SK-N-SH (cell line): ENCODE measurements at regions not wholly inside any gene's neighbourhood (a gene's known extent, or its start where the extent isn't known, plus 50 kb on each side); places are given as distances from the start of the nearest gene placed in this dataset.

Experiments
- EP300 ChIP-seq, 2 experiments: IDR thresholded peaks; 2 replicates each; pipeline versions ENCODE4 v1.4.0 to v1.6.1; 2012; ENCODE audit warnings: borderline replicate concordance in 1 of 2, low read depth in 1 of 2, low read length in 1 of 2
- EZH2phosphoT487 ChIP-seq: fragments of 200-600 bp; sonication (generic); IDR thresholded peaks from 2 replicates; pipeline ENCODE4 v1.6.1; 2017; ENCODE audit warnings: low read depth, mixed run types, mild to moderate bottlenecking, antibody characterized with exemption, moderate library complexity, borderline replicate concordance
- FOSL2 ChIP-seq: IDR thresholded peaks from 2 replicates; pipeline ENCODE4 v1.4.0; 2012; ENCODE audit warnings: low read depth, mild to moderate bottlenecking, moderate library complexity, borderline replicate concordance
- MAX ChIP-seq: IDR thresholded peaks from 2 replicates; pipeline ENCODE4 v1.4.0; 2012; ENCODE audit warnings: low read depth
- NFIC ChIP-seq: IDR thresholded peaks from 2 replicates; pipeline ENCODE4 v1.4.0; 2012; ENCODE audit warnings: borderline replicate concordance
- POLR2AphosphoS5 ChIP-seq: IDR thresholded peaks from 2 replicates; pipeline ENCODE4 v1.6.1; 2012; ENCODE audit warnings: low read depth, low read length
- RCOR1 ChIP-seq: fragments of 150-350 bp; IDR thresholded peaks from 2 replicates; pipeline ENCODE4 v1.6.1; 2017; ENCODE audit warnings: antibody characterized with exemption, low read length
- RFX5 ChIP-seq: IDR thresholded peaks from 2 replicates; pipeline ENCODE4 v1.6.1; 2012; ENCODE audit warnings: mild to moderate bottlenecking, improper control_type of control experiment, low read length
- SMC3 ChIP-seq: IDR thresholded peaks from 2 replicates; pipeline ENCODE4 v1.6.1; 2012; ENCODE audit warnings: low read depth, low read length, improper control_type of control experiment
- TCF12 ChIP-seq: IDR thresholded peaks from 2 replicates; pipeline ENCODE4 v1.4.0; 2012
- USF2 ChIP-seq: fragments of 150-350 bp; IDR thresholded peaks from 2 replicates; pipeline ENCODE4 v1.6.1; 2017; ENCODE audit warnings: antibody characterized with exemption, low read length, low read depth, borderline replicate concordance
- YY1 ChIP-seq: IDR thresholded peaks from 2 replicates; pipeline ENCODE4 v1.4.0; 2012; ENCODE audit warnings: low read depth, mild to moderate bottlenecking
- TF ChIP-seq, protein P1 (sequence below): fragments of 200-600 bp; sonication (generic); IDR thresholded peaks from 2 replicates; pipeline ENCODE4 v1.6.1; 2017; ENCODE audit warnings: antibody characterized with exemption, mild to moderate bottlenecking, moderate library complexity
- TF ChIP-seq, protein P2 (sequence below): IDR thresholded peaks from 2 replicates; pipeline ENCODE4; 2012

DNA sequence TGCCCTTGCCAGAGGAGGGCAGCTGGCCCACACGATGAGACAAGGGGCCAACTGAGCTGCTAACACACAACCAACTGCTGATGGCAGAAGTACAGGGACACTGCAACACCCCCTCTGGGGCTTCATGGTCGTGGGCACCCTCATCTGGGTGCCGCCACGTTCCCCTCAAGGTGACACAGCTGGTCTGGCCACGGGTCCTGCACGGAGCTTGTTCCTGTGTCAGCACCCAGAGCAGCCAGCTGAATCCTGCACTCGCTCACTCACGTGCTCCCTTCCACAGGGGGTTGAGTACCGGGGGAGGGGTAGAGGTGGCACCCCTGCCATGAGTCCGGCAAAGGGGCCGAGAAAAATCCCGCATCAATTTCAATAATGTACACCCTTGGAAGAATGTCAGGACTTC lies 1319.1 kb downstream of the REEP3 start:
- TF ChIP-seq EP300 (IDR thresholded peaks at IDR 0.05; ENCODE audit: borderline replicate concordance in 1 of 2, low read depth in 1 of 2, low read length in 1 of 2) (no peak), TCF12 (no peak), MAX (no peak), RFX5 (no peak), SMC3 (no peak), EZH2phosphoT487 (no peak), USF2 (no peak), YY1 (no peak), RCOR1 (no peak), POLR2AphosphoS5 (no peak), NFIC (no peak), FOSL2 (no peak)
- TF ChIP-seq, protein P1, sequence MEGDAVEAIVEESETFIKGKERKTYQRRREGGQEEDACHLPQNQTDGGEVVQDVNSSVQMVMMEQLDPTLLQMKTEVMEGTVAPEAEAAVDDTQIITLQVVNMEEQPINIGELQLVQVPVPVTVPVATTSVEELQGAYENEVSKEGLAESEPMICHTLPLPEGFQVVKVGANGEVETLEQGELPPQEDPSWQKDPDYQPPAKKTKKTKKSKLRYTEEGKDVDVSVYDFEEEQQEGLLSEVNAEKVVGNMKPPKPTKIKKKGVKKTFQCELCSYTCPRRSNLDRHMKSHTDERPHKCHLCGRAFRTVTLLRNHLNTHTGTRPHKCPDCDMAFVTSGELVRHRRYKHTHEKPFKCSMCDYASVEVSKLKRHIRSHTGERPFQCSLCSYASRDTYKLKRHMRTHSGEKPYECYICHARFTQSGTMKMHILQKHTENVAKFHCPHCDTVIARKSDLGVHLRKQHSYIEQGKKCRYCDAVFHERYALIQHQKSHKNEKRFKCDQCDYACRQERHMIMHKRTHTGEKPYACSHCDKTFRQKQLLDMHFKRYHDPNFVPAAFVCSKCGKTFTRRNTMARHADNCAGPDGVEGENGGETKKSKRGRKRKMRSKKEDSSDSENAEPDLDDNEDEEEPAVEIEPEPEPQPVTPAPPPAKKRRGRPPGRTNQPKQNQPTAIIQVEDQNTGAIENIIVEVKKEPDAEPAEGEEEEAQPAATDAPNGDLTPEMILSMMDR: no peak
- TF ChIP-seq, protein P2, sequence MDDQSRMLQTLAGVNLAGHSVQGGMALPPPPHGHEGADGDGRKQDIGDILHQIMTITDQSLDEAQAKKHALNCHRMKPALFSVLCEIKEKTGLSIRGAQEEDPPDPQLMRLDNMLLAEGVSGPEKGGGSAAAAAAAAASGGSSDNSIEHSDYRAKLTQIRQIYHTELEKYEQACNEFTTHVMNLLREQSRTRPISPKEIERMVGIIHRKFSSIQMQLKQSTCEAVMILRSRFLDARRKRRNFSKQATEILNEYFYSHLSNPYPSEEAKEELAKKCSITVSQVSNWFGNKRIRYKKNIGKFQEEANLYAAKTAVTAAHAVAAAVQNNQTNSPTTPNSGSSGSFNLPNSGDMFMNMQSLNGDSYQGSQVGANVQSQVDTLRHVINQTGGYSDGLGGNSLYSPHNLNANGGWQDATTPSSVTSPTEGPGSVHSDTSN: no peak
